GM12873 (cell line): ENCODE measurements at regions not wholly inside any gene's neighbourhood (a gene's known extent, or its start where the extent isn't known, plus 50 kb on each side); places are given as distances from the start of the nearest gene placed in this dataset.

ENCODE experiments used
- TF ChIP-seq, protein P1 (sequence below): IDR thresholded peaks from 2 replicates; pipeline ENCODE4 v1.5.1; 2012; ENCODE audit warnings: low read depth, mild to moderate bottlenecking, moderate library complexity, low read length, control low read depth; ENCODE audit not compliant: insufficient read depth; ENCODE audit errors: missing control alignments

DNA sequence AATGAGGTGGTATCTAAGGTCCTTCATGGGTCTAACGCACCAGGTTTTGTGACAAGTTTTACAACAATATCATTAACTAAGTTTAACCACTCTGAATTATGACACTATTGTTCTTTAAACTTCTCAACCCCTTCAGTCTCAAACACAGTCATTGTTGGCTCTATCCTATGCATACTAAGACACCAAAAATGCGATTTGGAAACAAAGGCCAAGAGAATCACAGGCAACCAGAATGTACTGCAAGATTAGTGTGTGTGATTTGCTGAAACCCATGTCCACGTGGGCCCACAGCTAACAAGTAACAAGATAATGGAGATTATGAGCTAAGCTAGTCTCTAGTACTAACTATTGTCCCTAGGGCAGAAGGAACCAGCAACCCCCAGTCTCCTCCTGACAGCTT, 142.2 kb upstream of the RANBP3L start:
- TF ChIP-seq, protein P1, sequence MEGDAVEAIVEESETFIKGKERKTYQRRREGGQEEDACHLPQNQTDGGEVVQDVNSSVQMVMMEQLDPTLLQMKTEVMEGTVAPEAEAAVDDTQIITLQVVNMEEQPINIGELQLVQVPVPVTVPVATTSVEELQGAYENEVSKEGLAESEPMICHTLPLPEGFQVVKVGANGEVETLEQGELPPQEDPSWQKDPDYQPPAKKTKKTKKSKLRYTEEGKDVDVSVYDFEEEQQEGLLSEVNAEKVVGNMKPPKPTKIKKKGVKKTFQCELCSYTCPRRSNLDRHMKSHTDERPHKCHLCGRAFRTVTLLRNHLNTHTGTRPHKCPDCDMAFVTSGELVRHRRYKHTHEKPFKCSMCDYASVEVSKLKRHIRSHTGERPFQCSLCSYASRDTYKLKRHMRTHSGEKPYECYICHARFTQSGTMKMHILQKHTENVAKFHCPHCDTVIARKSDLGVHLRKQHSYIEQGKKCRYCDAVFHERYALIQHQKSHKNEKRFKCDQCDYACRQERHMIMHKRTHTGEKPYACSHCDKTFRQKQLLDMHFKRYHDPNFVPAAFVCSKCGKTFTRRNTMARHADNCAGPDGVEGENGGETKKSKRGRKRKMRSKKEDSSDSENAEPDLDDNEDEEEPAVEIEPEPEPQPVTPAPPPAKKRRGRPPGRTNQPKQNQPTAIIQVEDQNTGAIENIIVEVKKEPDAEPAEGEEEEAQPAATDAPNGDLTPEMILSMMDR = no peak

DNA sequence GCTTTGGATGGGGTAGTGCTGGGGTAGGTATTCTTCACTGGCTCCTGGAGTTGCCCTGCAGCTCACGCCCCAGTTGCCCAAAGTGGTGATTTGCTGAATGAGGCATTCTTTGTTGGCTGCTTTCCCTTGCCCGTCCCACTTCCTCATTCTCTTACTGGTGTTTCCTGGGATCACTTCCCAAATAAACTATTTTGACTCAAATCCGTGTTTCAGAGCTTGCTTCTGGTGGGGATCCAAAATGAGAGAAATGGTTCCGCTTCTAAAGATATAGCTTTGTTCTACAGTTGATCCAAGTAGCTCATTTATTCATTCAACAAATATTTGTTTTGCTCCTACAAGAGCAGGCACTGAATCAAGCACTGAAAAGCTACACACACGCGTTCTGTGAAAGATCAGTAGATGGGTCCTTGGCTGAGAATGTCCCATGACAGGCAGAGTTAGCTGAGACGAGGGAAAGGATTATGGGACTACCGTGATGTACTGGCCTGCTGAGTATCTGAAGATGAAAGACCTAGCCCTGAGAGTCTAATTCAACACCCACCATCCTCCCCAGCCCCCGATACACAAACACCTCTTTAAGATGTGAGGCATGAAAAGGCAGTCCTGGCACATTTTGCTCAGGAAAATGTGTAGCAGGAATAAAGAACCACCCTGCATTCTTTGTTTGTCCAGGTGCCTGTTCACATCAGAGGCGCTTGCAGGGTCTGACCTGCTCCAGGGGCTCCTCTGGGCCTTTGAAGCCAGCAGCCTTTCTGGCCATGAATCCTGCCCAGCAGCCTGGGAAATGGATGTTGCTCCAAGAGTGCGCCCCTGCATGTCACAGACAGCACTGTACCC, 143.1 kb upstream of the RANBP3L start:
- TF ChIP-seq, protein P1 = no peak

DNA sequence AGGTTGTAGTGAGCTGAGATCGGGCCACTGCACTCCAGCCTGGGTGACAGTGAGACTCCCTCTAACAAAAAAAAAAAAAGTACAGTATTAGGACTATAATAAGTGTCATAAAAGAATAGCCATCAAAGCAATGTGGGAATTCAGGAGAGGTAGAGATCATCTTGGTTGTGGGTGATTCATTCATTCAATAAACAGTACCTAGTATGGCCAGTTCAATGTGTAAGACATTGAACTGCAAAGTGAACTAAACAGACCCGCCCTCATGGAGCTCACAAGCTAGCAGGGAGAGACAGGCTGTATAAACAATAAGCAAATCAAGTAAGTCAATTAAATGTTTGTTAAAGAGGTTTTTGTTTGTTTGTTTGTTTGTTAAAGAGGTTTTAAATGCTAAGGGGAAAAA, 146.1 kb upstream of the RANBP3L start:
- TF ChIP-seq, protein P1 = no peak

DNA sequence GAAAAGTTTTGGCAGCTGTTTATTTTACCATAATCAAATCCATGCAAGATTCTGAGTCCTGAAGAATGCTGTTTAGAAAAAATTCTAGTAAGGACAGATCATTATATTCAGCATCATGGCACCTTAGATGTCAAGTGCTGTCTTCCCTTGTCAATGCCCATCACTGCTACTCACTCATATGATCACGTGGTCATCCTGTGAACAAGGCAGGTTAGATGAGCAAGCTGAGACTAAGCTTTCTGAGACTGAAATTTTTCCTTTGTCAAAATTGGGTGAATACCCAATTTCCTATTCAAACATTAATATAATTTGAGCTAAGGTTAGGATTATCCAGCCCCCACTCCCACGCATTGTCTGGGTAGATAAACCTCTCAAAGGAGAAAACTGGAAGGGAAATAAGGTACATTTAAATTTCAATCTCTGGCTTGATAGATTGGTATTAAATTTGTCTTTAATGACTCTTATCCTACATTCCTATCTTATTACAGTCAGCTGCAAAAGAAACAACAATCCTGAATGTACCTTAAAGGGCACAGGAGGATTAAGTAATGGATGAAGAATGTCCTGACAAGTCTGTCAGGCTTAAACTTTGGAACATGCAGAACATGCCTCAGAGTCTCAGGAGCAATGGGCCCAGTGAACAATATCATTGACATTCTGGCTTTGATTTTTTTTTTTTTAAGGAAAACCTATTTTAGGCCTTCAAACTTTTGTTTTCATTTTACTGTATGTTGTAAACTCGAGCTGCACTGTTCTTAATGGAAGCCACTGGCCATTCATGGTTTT, 148.7 kb upstream of the RANBP3L start:
- TF ChIP-seq, protein P1 = no peak

DNA sequence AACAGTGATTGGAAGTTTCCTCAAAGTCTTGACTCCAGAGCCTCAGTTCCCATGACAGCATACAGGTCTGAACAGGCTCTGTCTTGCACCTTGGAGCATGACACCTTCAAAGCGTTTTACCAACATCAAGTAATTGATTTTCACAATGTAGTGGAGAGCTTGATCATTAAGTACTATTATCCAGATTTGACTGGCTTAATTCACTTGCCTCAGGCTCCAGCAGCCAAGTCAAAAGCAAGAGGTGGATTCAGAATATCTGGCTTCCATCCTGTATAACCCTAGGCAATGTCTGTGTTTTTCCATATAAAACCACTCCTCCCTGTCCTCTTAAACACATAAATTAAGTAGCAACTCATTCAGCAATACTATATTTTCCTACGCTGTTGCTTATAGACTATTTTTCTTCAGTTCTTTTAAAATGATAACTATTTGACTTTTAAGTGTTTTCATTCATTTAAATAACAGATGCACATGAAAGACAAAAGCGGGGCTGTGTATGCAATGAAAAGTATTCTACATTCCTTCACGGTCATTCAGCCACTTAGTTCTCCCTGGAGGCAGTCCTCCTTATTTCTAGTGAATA, 150.8 kb upstream of the RANBP3L start:
- TF ChIP-seq, protein P1 = no peak

DNA sequence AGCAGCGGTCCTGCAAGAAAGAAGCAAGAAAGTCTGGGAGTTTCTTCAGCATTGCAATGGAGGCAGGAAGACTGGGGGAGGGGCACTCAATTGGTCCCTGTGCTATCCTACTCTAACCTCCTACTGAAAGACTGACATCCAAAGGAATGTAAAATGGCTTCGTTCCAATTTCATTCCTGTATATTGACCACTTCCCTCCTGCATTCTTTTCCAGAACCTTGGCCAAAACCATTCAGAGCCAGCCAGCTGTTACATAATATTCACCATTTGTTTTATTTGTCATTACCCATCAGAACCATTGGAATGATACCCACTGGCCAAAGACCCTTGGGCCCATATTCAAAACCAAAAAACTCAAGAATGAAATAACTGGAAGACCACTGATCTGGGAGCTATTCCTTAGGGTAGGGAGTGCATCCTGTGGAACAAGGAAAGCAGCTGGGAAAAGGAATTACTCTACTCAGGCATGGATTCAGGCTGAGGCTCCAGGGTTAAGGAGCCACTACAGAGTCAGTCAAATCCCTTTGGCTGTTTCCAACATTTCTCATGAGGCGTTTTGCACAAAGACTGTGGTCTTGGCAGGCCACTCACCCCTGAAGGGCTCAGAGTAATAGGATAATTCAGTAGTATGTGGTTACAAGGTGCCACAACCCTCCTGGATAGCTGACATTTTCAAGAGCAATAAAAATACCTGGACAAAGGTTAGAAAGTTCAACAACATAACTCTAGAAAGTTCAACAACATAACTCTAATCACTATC, 148.7 kb upstream of the SLC1A3 start:
- TF ChIP-seq, protein P1 = no peak

DNA sequence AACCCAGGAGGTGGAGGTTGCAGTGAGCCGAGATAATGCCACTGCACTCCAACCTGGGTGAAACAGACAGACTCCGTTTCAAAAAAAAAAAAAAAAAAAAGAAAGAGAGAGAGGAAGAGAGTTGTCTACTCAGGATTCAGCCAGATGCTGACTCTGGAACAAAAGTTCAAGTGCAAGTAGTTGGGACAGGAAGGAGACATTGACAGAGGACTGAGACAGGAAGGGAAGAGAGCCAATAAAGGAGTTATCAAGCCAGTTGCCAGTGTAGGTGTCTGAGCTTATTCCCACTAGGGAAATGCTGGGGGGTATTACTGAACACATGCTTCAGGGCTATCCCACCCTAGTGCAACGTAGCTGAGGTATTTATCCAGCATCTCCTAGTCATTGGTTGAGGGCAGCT, 147.7 kb upstream of the SLC1A3 start:
- TF ChIP-seq, protein P1 = no peak
